ENCODE measurements at regions not wholly inside any gene's neighbourhood (a gene's known extent, or its start where the extent isn't known, plus 50 kb on each side); places are given as distances from the start of the nearest gene placed in this dataset.

- TF ChIP-seq SPI1 (IDR thresholded peaks at IDR 0.05; ENCODE audit: low read depth, low read length) (no peak), POLR2A (IDR thresholded peaks at IDR 0.05; ENCODE audit: low read depth, low read length) (no peak), POU2F2 (IDR thresholded peaks at IDR 0.05; ENCODE audit: low read depth, low read length) (no peak), POLR2AphosphoS5 (IDR thresholded peaks at IDR 0.05; ENCODE audit: low read depth, low read length) (no peak), PAX5 (IDR thresholded peaks at IDR 0.05; ENCODE audit: insufficient read depth, low read length, severe bottlenecking) (no peak), TAF1 (IDR thresholded peaks at IDR 0.05; ENCODE audit: low read depth, low read length) (no peak)
- FAIRE-seq (no peak), DNase-seq (ENCODE audit: insufficient read length, low spot score) (no peak)
Observed at GRCh38 chr15:70528816-70529215, 234.5 kb downstream of the UACA start.

- peak; percentile 47 for TF ChIP-seq SPI1 (IDR thresholded peaks at IDR 0.05; ENCODE audit: low read depth, low read length)
- TF ChIP-seq POLR2AphosphoS5 (IDR thresholded peaks at IDR 0.05; ENCODE audit: low read depth, low read length), result no peak
- DNase-seq (ENCODE audit: insufficient read length, low spot score) (no peak), FAIRE-seq (peak; percentile 55)
Observed at GRCh38 chr15:70528270-70528706, 235.1 kb downstream of the UACA start.

- no peak for DNase-seq (ENCODE audit: insufficient read length, low spot score)
- TF ChIP-seq SPI1 (IDR thresholded peaks at IDR 0.05; ENCODE audit: low read depth, low read length), result no peak
- TF ChIP-seq POLR2AphosphoS5 (IDR thresholded peaks at IDR 0.05; ENCODE audit: low read depth, low read length), result no peak
- no peak for TF ChIP-seq POLR2A (IDR thresholded peaks at IDR 0.05; ENCODE audit: low read depth, low read length)
- TF ChIP-seq POU2F2 (IDR thresholded peaks at IDR 0.05; ENCODE audit: low read depth, low read length), result no peak
- no peak for FAIRE-seq
Observed at GRCh38 chr15:70526974-70527325, 236.4 kb downstream of the UACA start.

- DNase-seq (ENCODE audit: insufficient read length, low spot score) (no peak), FAIRE-seq (no peak)
- TF ChIP-seq POU2F2 (IDR thresholded peaks at IDR 0.05; ENCODE audit: low read depth, low read length) (no peak), TAF1 (IDR thresholded peaks at IDR 0.05; ENCODE audit: low read depth, low read length) (no peak), POLR2AphosphoS5 (IDR thresholded peaks at IDR 0.05; ENCODE audit: low read depth, low read length) (no peak), POLR2A (IDR thresholded peaks at IDR 0.05; ENCODE audit: low read depth, low read length) (no peak), SPI1 (IDR thresholded peaks at IDR 0.05; ENCODE audit: low read depth, low read length) (no peak), PAX5 (IDR thresholded peaks at IDR 0.05; ENCODE audit: insufficient read depth, low read length, severe bottlenecking) (no peak)
Observed at GRCh38 chr15:70526221-70526973, 237.0 kb downstream of the UACA start.

GRCh38 chr15:70525551-70525950 lies 237.8 kb downstream of the UACA start:
- TF ChIP-seq TAF1 (IDR thresholded peaks at IDR 0.05; ENCODE audit: low read depth, low read length) (no peak), POU2F2 (IDR thresholded peaks at IDR 0.05; ENCODE audit: low read depth, low read length) (no peak), PAX5 (IDR thresholded peaks at IDR 0.05; ENCODE audit: insufficient read depth, low read length, severe bottlenecking) (no peak), POLR2AphosphoS5 (IDR thresholded peaks at IDR 0.05; ENCODE audit: low read depth, low read length) (no peak), POLR2A (IDR thresholded peaks at IDR 0.05; ENCODE audit: low read depth, low read length) (no peak), SPI1 (IDR thresholded peaks at IDR 0.05; ENCODE audit: low read depth, low read length) (no peak)
- no peak for DNase-seq (ENCODE audit: insufficient read length, low spot score)
- no peak for FAIRE-seq

GRCh38 chr15:70524470-70524869 lies 238.9 kb downstream of the UACA start:
- FAIRE-seq (no peak), DNase-seq (ENCODE audit: insufficient read length, low spot score) (no peak)
- no peak for TF ChIP-seq PAX5 (IDR thresholded peaks at IDR 0.05; ENCODE audit: insufficient read depth, low read length, severe bottlenecking)
- TF ChIP-seq TAF1 (IDR thresholded peaks at IDR 0.05; ENCODE audit: low read depth, low read length), result no peak
- no peak for TF ChIP-seq POLR2AphosphoS5 (IDR thresholded peaks at IDR 0.05; ENCODE audit: low read depth, low read length)
- TF ChIP-seq SPI1 (IDR thresholded peaks at IDR 0.05; ENCODE audit: low read depth, low read length), result peak; percentile 63
- no peak for TF ChIP-seq POLR2A (IDR thresholded peaks at IDR 0.05; ENCODE audit: low read depth, low read length)

- TF ChIP-seq POU2F2 (IDR thresholded peaks at IDR 0.05; ENCODE audit: low read depth, low read length) (no peak), POLR2A (IDR thresholded peaks at IDR 0.05; ENCODE audit: low read depth, low read length) (no peak), TAF1 (IDR thresholded peaks at IDR 0.05; ENCODE audit: low read depth, low read length) (no peak), POLR2AphosphoS5 (IDR thresholded peaks at IDR 0.05; ENCODE audit: low read depth, low read length) (no peak), SPI1 (IDR thresholded peaks at IDR 0.05; ENCODE audit: low read depth, low read length) (no peak), PAX5 (IDR thresholded peaks at IDR 0.05; ENCODE audit: insufficient read depth, low read length, severe bottlenecking) (no peak)
- FAIRE-seq (no peak), DNase-seq (ENCODE audit: insufficient read length, low spot score) (no peak)
Observed at GRCh38 chr15:70523616-70524015, 239.7 kb downstream of the UACA start.

GRCh38 chr15:70523192-70523591 lies 240.2 kb downstream of the UACA start:
- TF ChIP-seq POLR2A (IDR thresholded peaks at IDR 0.05; ENCODE audit: low read depth, low read length), result no peak
- TF ChIP-seq SPI1 (IDR thresholded peaks at IDR 0.05; ENCODE audit: low read depth, low read length), result no peak
- no peak for TF ChIP-seq POLR2AphosphoS5 (IDR thresholded peaks at IDR 0.05; ENCODE audit: low read depth, low read length)
- no peak for TF ChIP-seq TAF1 (IDR thresholded peaks at IDR 0.05; ENCODE audit: low read depth, low read length)
- FAIRE-seq (no peak), DNase-seq (ENCODE audit: insufficient read length, low spot score) (no peak)

GRCh38 chr15:70522323-70522966 lies 240.9 kb downstream of the UACA start:
- FAIRE-seq (no peak), DNase-seq (ENCODE audit: insufficient read length, low spot score) (no peak)
- TF ChIP-seq POLR2AphosphoS5 (IDR thresholded peaks at IDR 0.05; ENCODE audit: low read depth, low read length) (no peak), POU2F2 (IDR thresholded peaks at IDR 0.05; ENCODE audit: low read depth, low read length) (no peak), POLR2A (IDR thresholded peaks at IDR 0.05; ENCODE audit: low read depth, low read length) (no peak), PAX5 (IDR thresholded peaks at IDR 0.05; ENCODE audit: insufficient read depth, low read length, severe bottlenecking) (no peak), SPI1 (IDR thresholded peaks at IDR 0.05; ENCODE audit: low read depth, low read length) (no peak), TAF1 (IDR thresholded peaks at IDR 0.05; ENCODE audit: low read depth, low read length) (no peak)

Data from GM12891 (cell line).